ENCODE measurements at regions not wholly inside any gene's neighbourhood (a gene's known extent, or its start where the extent isn't known, plus 50 kb on each side); places are given as distances from the start of the nearest gene placed in this dataset.
"Not testable (repeated sequence)": the region's sequence is repeated elsewhere in the genome, so short reads cannot be mapped to it uniquely, and the experiment has no call there.

DNA sequence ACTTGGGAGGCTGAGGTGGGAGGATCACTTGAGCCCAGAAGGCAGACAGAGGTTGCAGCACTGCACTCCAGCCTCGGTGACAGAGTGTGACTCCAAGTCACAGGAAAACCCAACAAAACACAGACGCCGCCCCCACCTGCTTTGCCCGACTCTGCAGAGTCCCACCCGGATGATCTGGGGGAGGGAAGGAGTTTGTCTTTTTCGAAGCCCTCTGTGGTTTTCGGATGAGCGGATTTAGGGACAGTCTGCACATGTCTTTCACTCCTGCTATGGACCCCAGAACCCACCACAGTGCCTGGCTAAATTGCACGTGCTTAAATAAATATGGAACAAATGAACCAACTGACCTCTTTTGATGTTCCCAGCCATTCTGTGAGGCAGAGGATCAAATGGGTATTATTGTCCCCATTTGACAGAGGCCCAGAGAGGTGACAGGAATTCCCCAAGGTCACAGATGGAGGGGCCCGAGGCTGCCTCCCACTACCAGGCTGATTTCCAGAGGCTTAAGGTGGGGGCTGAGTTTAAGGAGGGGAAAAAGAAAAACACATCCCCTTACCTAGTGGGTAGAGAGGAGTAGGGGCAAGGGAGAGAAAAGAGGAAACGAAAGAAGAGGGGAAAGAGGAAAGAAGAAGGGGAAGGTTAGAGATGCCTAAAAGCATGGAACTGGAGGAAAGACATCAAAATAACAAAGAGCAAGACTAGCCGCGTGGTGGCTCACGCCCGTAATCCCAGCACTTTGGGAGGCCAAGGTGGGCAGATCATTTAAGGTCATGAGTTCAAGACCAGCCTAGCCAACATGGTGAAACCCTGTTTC lies 59.4 kb upstream of the TFRC start:
- no peak for DNase-seq (ENCODE audit: low read depth)
- no peak overlapping the region for H3K4me3 ChIP-seq (ENCODE audit: control insufficient read depth, low read depth, low read length)
- TF ChIP-seq, protein P1, sequence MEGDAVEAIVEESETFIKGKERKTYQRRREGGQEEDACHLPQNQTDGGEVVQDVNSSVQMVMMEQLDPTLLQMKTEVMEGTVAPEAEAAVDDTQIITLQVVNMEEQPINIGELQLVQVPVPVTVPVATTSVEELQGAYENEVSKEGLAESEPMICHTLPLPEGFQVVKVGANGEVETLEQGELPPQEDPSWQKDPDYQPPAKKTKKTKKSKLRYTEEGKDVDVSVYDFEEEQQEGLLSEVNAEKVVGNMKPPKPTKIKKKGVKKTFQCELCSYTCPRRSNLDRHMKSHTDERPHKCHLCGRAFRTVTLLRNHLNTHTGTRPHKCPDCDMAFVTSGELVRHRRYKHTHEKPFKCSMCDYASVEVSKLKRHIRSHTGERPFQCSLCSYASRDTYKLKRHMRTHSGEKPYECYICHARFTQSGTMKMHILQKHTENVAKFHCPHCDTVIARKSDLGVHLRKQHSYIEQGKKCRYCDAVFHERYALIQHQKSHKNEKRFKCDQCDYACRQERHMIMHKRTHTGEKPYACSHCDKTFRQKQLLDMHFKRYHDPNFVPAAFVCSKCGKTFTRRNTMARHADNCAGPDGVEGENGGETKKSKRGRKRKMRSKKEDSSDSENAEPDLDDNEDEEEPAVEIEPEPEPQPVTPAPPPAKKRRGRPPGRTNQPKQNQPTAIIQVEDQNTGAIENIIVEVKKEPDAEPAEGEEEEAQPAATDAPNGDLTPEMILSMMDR (conservative IDR thresholded peaks at IDR 0.05; ENCODE audit: control insufficient read depth, insufficient read depth, low read depth, low read length), result no peak

- TF ChIP-seq, protein P1 (conservative IDR thresholded peaks at IDR 0.05; ENCODE audit: control insufficient read depth, insufficient read depth, low read depth, low read length), result no peak
- DNase-seq (ENCODE audit: low read depth), result no peak
- no peak overlapping the region for H3K4me3 ChIP-seq (ENCODE audit: control insufficient read depth, low read depth, low read length)
Measured at GRCh38 chr3:196140224-196140623, 58.3 kb upstream of the TFRC start.

- H3K4me3 ChIP-seq (ENCODE audit: control insufficient read depth, low read depth, low read length), result no peak overlapping the region
- DNase-seq (ENCODE audit: low read depth), result no peak
- TF ChIP-seq, protein P1 (conservative IDR thresholded peaks at IDR 0.05; ENCODE audit: control insufficient read depth, insufficient read depth, low read depth, low read length), result no peak
Measured at GRCh38 chr3:196139281-196139680, 57.4 kb upstream of the TFRC start.

- no peak overlapping the region for H3K4me3 ChIP-seq (ENCODE audit: control insufficient read depth, low read depth, low read length)
- TF ChIP-seq, protein P1 (conservative IDR thresholded peaks at IDR 0.05; ENCODE audit: control insufficient read depth, insufficient read depth, low read depth, low read length), result no peak
- DNase-seq (ENCODE audit: low read depth), result peak; percentile 15
Measured at GRCh38 chr3:196138482-196139254, 56.8 kb upstream of the TFRC start.

DNA sequence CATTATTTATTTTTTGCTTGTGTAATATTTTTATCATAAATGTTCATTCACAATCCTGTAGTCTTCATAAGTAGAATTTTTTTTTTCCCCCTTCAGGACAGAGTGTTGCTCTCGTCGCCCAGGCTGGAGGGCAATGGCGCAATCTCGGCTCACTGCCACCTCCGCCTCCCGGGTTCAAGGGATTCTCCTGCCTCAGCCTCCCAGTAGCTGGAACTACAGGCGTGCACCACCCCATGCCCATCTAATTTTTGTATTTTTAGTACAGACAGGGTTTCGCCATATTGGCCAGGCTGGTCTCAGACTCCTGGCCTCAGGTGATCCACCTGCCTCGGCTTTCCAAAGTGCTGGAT lies 54.7 kb upstream of the TFRC start:
- H3K4me3 ChIP-seq (ENCODE audit: control insufficient read depth, low read depth, low read length); DNase-seq (ENCODE audit: low read depth): not testable (repeated sequence)

- TF ChIP-seq, protein P1 (conservative IDR thresholded peaks at IDR 0.05; ENCODE audit: control insufficient read depth, insufficient read depth, low read depth, low read length), result no peak
- H3K4me3 ChIP-seq (ENCODE audit: control insufficient read depth, low read depth, low read length), result no peak overlapping the region
- no peak for DNase-seq (ENCODE audit: low read depth)
Measured at GRCh38 chr3:196135693-196136639, 54.1 kb upstream of the TFRC start.

All from fibroblast of mammary gland (primary cell).